IMR-90 (cell line): ENCODE measurements at regions not wholly inside any gene's neighbourhood (a gene's known extent, or its start where the extent isn't known, plus 50 kb on each side); places are given as distances from the start of the nearest gene placed in this dataset.

ENCODE experiments used
- ATAC-seq: fragments of 200-7000 bp; cut with Tn5 transposase; 2 replicates; pipeline ENCODE4 v1.9.1; 2020; ENCODE audit warnings: low read depth, mild to moderate bottlenecking, moderate library complexity
- BruUV-seq: library from RNA; stranded (reverse); fragments of 400-500 nt; replicated peaks from 2 replicates; lab custom pipeline; 2021; lab: Mats Ljungman, UMichigan
- CTCF ChIA-PET: fragments of 300-600 bp; formaldehyde crosslinking; extraction: SDS; loops from one replicate; lab custom pipeline; 2021; ENCODE audit warnings: antibody characterized with exemption; lab: Yijun Ruan, JAX
- POLR2A ChIA-PET: fragments of 300-600 bp; sonication (Branson Sonifier 250); formaldehyde crosslinking; loops from one replicate; lab custom pipeline; 2022; ENCODE audit warnings: antibody characterized with exemption; ENCODE audit not compliant: unreplicated experiment; lab: Charles Lee
- DNase-seq: peaks from one replicate; pipeline ENCODE4 v3.0.0; 2013
- H2AFZ ChIP-seq: replicated peaks from 2 replicates; pipeline ENCODE3; 2013; ENCODE audit warnings: low read length, mild to moderate bottlenecking; ENCODE audit not compliant: poor library complexity
- H2AK5ac ChIP-seq: 2 replicates; pipeline ENCODE4 v1.6.1; 2013; ENCODE audit warnings: low read depth, low read length, inconsistent platforms
- H2AK9ac ChIP-seq: replicated peaks from 2 replicates; pipeline ENCODE3; 2013; ENCODE audit warnings: mild to moderate bottlenecking, low read depth, low read length, moderate library complexity; ENCODE audit not compliant: poor library complexity
- H2BK120ac ChIP-seq: 2 replicates; pipeline ENCODE4 v1.6.1; 2013; ENCODE audit warnings: low read depth, low read length, inconsistent platforms
- H2BK15ac ChIP-seq: 3 replicates; pipeline ENCODE4 v1.6.1; 2013; ENCODE audit warnings: low read depth, low read length, inconsistent platforms
- H2BK20ac ChIP-seq: 2 replicates; pipeline ENCODE4 v1.6.1; 2013; ENCODE audit warnings: low read depth, mild to moderate bottlenecking, inconsistent platforms, low read length, moderate library complexity
- H2BK5ac ChIP-seq: 2 replicates; pipeline ENCODE4 v1.6.1; 2013; ENCODE audit warnings: mild to moderate bottlenecking, low read depth, low read length, inconsistent platforms; ENCODE audit not compliant: poor library complexity, severe bottlenecking
- H3K14ac ChIP-seq: replicated peaks from 2 replicates; pipeline ENCODE4 v1.6.1; 2013; ENCODE audit warnings: low read depth, low read length, inconsistent platforms
- H3K18ac ChIP-seq: 2 replicates; pipeline ENCODE4 v1.6.1; 2013; ENCODE audit warnings: low read depth, low read length, control low read depth
- H3K23ac ChIP-seq: 2 replicates; pipeline ENCODE4 v1.6.1; 2013; ENCODE audit warnings: low read depth, low read length, inconsistent platforms
- H3K27ac ChIP-seq: 2 replicates; pipeline ENCODE4 v1.5.1; 2013; ENCODE audit warnings: mild to moderate bottlenecking, control low read depth, low read length; ENCODE audit not compliant: insufficient read depth
- H3K27me3 ChIP-seq: 2 replicates; pipeline ENCODE4 v1.6.1; 2013; ENCODE audit warnings: low read length; ENCODE audit not compliant: control insufficient read depth, insufficient read depth
- H3K36me3 ChIP-seq: 2 replicates; pipeline ENCODE4 v1.6.1; 2013; ENCODE audit warnings: low read length, mixed read lengths; ENCODE audit not compliant: control insufficient read depth, insufficient read depth
- H3K4ac ChIP-seq: 2 replicates; pipeline ENCODE4 v1.6.1; 2013; ENCODE audit warnings: low read depth, low read length, inconsistent platforms
- H3K4me1 ChIP-seq: 2 replicates; pipeline ENCODE4 v1.6.1; 2013; ENCODE audit warnings: low read length, mixed read lengths; ENCODE audit not compliant: control insufficient read depth, insufficient read depth
- H3K4me2 ChIP-seq: 2 replicates; pipeline ENCODE4 v1.6.1; 2013; ENCODE audit warnings: low read depth, mild to moderate bottlenecking, control low read depth, low read length, moderate library complexity
- H3K4me3 ChIP-seq: 2 replicates; pipeline ENCODE4 v1.5.1; 2013; ENCODE audit warnings: low read depth, mild to moderate bottlenecking, control low read depth, low read length, moderate library complexity; ENCODE audit not compliant: insufficient read depth
- H3K56ac ChIP-seq: 2 replicates; pipeline ENCODE4 v1.6.1; 2013; ENCODE audit warnings: low read length, inconsistent platforms; ENCODE audit not compliant: insufficient read depth; ENCODE audit errors: extremely low read depth
- H3K79me1 ChIP-seq, 2 experiments: 2 replicates each; pipeline ENCODE4 v1.6.1; 2013; ENCODE audit warnings: low read length in 2 of 2, inconsistent platforms in 1 of 2, low read depth in 1 of 2
- H3K9ac ChIP-seq: 2 replicates; pipeline ENCODE4 v1.6.1; 2013; ENCODE audit warnings: low read depth, low read length, control low read depth
- H3K9me1 ChIP-seq: 2 replicates; pipeline ENCODE4 v1.6.1; 2013; ENCODE audit warnings: low read length, inconsistent platforms; ENCODE audit not compliant: insufficient read depth
- H3K9me3 ChIP-seq: 2 replicates; pipeline ENCODE4 v1.6.1; 2013; ENCODE audit warnings: low read length; ENCODE audit not compliant: control insufficient read depth, insufficient read depth
- H4K20me1 ChIP-seq: 2 replicates; pipeline ENCODE4 v1.6.1; 2013; ENCODE audit warnings: low read length, inconsistent platforms; ENCODE audit not compliant: insufficient read depth
- H4K5ac ChIP-seq: 2 replicates; pipeline ENCODE4 v1.6.1; 2013; ENCODE audit warnings: mild to moderate bottlenecking, low read depth, low read length, control low read depth
- H4K8ac ChIP-seq, 2 experiments: 2 replicates each; pipeline ENCODE4 v1.6.1; 2013; ENCODE audit warnings: low read depth in 2 of 2, low read length in 2 of 2, control low read depth in 1 of 2, inconsistent platforms in 1 of 2
- H4K91ac ChIP-seq: 2 replicates; pipeline ENCODE4 v1.6.1; 2013; ENCODE audit warnings: low read depth, low read length, inconsistent platforms; ENCODE audit not compliant: insufficient read depth
- BHLHE40 ChIP-seq: fragments of 150-350 bp; IDR thresholded peaks from 2 replicates; pipeline ENCODE4 v1.6.1; 2016; ENCODE audit warnings: mild to moderate bottlenecking, low read depth, low read length
- CEBPB ChIP-seq: IDR thresholded peaks from 2 replicates; pipeline ENCODE4 v1.6.1; 2012; ENCODE audit warnings: low read depth, low read length, improper control_type of control experiment
- CHD1 ChIP-seq: IDR thresholded peaks from 2 replicates; pipeline ENCODE4 v1.6.1; 2012; ENCODE audit warnings: low read depth, low read length, improper control_type of control experiment
- CTCF ChIP-seq: conservative IDR thresholded peaks from 2 replicates; pipeline ENCODE4 v1.5.1; 2012; ENCODE audit warnings: mild to moderate bottlenecking, low read depth, low read length, improper control_type of control experiment
- FOS ChIP-seq: fragments of 150-350 bp; IDR thresholded peaks from 2 replicates; pipeline ENCODE4 v1.6.1; 2016; ENCODE audit warnings: low read depth, low read length
- MAFK ChIP-seq: IDR thresholded peaks from 2 replicates; pipeline ENCODE4 v1.6.1; 2012; ENCODE audit warnings: low read depth, low read length, improper control_type of control experiment
- MAZ ChIP-seq: IDR thresholded peaks from 2 replicates; pipeline ENCODE4 v1.6.1; 2012; ENCODE audit warnings: low read depth, mild to moderate bottlenecking, low read length, improper control_type of control experiment, moderate library complexity, borderline replicate concordance
- MXI1 ChIP-seq: IDR thresholded peaks from 2 replicates; pipeline ENCODE4 v1.6.1; 2012; ENCODE audit warnings: low read depth, mild to moderate bottlenecking, low read length, moderate library complexity, borderline replicate concordance
- NFE2L2 ChIP-seq: fragments of 150-350 bp; IDR thresholded peaks from 2 replicates; pipeline ENCODE4 v1.6.1; 2016; ENCODE audit warnings: low read depth, mild to moderate bottlenecking, low read length
- POLR2A ChIP-seq: IDR thresholded peaks from 2 replicates; pipeline ENCODE4 v1.6.1; 2012; ENCODE audit warnings: mild to moderate bottlenecking, low read depth, low read length
- RAD21 ChIP-seq: IDR thresholded peaks from 2 replicates; pipeline ENCODE4 v1.6.1; 2012; ENCODE audit warnings: low read length, improper control_type of control experiment
- RCOR1 ChIP-seq: IDR thresholded peaks from 2 replicates; pipeline ENCODE4 v1.6.1; 2012; ENCODE audit warnings: mild to moderate bottlenecking, low read length, improper control_type of control experiment; ENCODE audit not compliant: insufficient replicate concordance
- RFX5 ChIP-seq: IDR thresholded peaks from 2 replicates; pipeline ENCODE4 v1.8.0; 2012; ENCODE audit warnings: low read depth, mild to moderate bottlenecking, low read length, moderate library complexity
- SMC3 ChIP-seq: fragments of 150-350 bp; IDR thresholded peaks from 2 replicates; pipeline ENCODE4 v1.6.1; 2016; ENCODE audit warnings: low read depth, mild to moderate bottlenecking, antibody characterized with exemption, low read length, moderate library complexity
- dilution Hi-C: fragments of 300-500 bp; cut with HindIII; formaldehyde crosslinking; loops from one replicate; pipeline ENCODE4 v1.14.3; 2018; ENCODE audit warnings: low sequenced_read_pairs; ENCODE audit not compliant: unreplicated experiment
- in situ Hi-C: fragments of 300-500 bp; cut with MboI; formaldehyde crosslinking; loops from 3 replicates; pipeline ENCODE4 v1.14.3; 2019; ENCODE audit warnings: low sequenced_read_pairs, inconsistent platforms, mixed read lengths
- intact Hi-C: fragments of 100-400 bp; cut with micrococcal nuclease; formaldehyde crosslinking; loops from 2 replicates; pipeline ENCODE4 v1.10.0; 2022
- TF ChIP-seq, protein P1 (sequence below): fragments of 150-350 bp; IDR thresholded peaks from 2 replicates; pipeline ENCODE4 v1.6.1; 2016; ENCODE audit warnings: low read depth, mild to moderate bottlenecking, low read length, moderate library complexity, borderline replicate concordance
- TF ChIP-seq, protein P2 (sequence below): fragments of 150-350 bp; IDR thresholded peaks from 2 replicates; pipeline ENCODE4 v1.6.1; 2017; ENCODE audit warnings: mild to moderate bottlenecking, antibody characterized with exemption, low read length, low read depth

DNA sequence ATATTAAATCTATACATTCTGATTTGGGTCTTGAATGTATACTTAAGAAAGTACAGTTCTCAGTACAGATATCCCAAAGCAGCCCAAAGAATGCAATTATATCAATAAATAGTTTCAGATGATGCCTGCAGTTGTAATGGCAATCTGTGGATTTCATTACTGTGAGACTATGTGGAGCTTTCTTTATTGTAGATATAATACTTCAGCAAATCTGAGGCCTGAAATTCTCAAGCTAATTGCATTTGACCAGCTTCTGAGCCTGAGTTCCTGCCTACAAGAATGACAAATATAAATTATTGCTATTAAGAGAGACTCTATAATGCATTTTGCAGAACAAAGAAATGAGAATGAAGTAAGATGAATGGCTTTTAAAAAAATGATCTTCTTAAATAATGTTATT is 320.3 kb downstream of the DKK2 start:
- Histone ChIP-seq H3K4me3 (no peak overlapping the region), H3K27me3 (no peaks in the 10 kb centered on the region), H3K56ac (no peak overlapping the region), H2AFZ (no peak overlapping the region), H3K4me2 (no peak overlapping the region), H4K20me1 (no peaks in the 10 kb centered on the region), H3K23ac (no peak overlapping the region), H3K36me3 (no peaks in the 10 kb centered on the region), H3K9me3 (0 out of 2 replicates have a peak, but pooled peaks cover 2% of the 10 kb centered on the region), H3K14ac (no peak overlapping the region), H3K4ac (no peak overlapping the region), H3K4me1 (no peaks in the 10 kb centered on the region), H4K5ac (no peak overlapping the region), H3K27ac (no peak overlapping the region), H4K91ac (no peak overlapping the region), H3K18ac (no peak overlapping the region), H2AK9ac (no peak overlapping the region), H2BK15ac (no peak overlapping the region), H3K9me1 (no peaks in the 10 kb centered on the region), H2BK5ac (no peak overlapping the region), H3K79me1 (no peaks in the 10 kb centered on the region), H2AK5ac (no peak overlapping the region), H2BK20ac (no peak overlapping the region), H3K9ac (no peak overlapping the region), H2BK120ac (no peak overlapping the region), H4K8ac (no peak overlapping the region)
- in situ Hi-C loops = no loop called here
- ChIA-PET POLR2A (no interaction called here), CTCF (no interaction called here)
- DNase-seq (no peak), ATAC-seq (no peak)
- BruUV-seq = no TSS peak
- intact Hi-C loops = no loop called here
- dilution Hi-C loops = no loop called here
- TF ChIP-seq BHLHE40 (no peak), CHD1 (no peak), CEBPB (no peak), MAZ (no peak), RCOR1 (no peak), RAD21 (no peak), FOS (no peak), POLR2A (no peak), CTCF (no peak), RFX5 (no peak), MAFK (no peak), NFE2L2 (no peak), MXI1 (no peak), SMC3 (no peak)
- TF ChIP-seq, protein P1, sequence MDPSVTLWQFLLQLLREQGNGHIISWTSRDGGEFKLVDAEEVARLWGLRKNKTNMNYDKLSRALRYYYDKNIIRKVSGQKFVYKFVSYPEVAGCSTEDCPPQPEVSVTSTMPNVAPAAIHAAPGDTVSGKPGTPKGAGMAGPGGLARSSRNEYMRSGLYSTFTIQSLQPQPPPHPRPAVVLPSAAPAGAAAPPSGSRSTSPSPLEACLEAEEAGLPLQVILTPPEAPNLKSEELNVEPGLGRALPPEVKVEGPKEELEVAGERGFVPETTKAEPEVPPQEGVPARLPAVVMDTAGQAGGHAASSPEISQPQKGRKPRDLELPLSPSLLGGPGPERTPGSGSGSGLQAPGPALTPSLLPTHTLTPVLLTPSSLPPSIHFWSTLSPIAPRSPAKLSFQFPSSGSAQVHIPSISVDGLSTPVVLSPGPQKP = no peak
- TF ChIP-seq, protein P2, sequence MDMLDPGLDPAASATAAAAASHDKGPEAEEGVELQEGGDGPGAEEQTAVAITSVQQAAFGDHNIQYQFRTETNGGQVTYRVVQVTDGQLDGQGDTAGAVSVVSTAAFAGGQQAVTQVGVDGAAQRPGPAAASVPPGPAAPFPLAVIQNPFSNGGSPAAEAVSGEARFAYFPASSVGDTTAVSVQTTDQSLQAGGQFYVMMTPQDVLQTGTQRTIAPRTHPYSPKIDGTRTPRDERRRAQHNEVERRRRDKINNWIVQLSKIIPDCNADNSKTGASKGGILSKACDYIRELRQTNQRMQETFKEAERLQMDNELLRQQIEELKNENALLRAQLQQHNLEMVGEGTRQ = no peak
